ENCODE measurements at regions not wholly inside any gene's neighbourhood (a gene's known extent, or its start where the extent isn't known, plus 50 kb on each side); places are given as distances from the start of the nearest gene placed in this dataset.
A peak's percentile ranks its signal among the peaks of the same experiment; 100 is the strongest.

DNA sequence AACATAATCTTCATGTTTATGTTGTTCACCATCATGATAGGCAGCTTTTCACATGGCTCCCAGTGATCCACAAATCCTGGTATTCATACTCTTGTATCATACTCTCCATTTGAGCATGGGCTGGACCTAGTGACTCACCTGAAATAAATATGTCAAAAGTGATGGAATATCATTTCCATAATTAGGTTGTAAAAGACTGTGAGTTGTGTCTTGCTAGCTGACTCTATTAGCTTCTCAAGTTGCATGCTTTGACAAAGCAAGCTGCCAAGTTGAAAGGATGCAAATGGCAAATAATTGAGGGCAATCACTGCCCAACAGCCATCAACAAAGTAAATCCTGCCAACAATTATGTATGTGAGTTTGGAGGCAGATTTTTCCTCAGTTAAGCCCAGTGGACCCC is 300.4 kb downstream of the AHR start:
- POLR2A ChIA-PET (ENCODE audit: unreplicated experiment) = no interaction called here
- TF ChIP-seq, protein P1, sequence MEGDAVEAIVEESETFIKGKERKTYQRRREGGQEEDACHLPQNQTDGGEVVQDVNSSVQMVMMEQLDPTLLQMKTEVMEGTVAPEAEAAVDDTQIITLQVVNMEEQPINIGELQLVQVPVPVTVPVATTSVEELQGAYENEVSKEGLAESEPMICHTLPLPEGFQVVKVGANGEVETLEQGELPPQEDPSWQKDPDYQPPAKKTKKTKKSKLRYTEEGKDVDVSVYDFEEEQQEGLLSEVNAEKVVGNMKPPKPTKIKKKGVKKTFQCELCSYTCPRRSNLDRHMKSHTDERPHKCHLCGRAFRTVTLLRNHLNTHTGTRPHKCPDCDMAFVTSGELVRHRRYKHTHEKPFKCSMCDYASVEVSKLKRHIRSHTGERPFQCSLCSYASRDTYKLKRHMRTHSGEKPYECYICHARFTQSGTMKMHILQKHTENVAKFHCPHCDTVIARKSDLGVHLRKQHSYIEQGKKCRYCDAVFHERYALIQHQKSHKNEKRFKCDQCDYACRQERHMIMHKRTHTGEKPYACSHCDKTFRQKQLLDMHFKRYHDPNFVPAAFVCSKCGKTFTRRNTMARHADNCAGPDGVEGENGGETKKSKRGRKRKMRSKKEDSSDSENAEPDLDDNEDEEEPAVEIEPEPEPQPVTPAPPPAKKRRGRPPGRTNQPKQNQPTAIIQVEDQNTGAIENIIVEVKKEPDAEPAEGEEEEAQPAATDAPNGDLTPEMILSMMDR (conservative IDR thresholded peaks at IDR 0.05; ENCODE audit: low read depth, low read length) = no peak
- TF ChIP-seq EZH2phosphoT487 (IDR thresholded peaks at IDR 0.05; ENCODE audit: borderline replicate concordance, low read length) (no peak), EZH2 (IDR thresholded peaks at IDR 0.05; ENCODE audit: low read length, unreplicated experiment) (no peak)
- Histone ChIP-seq H3K27ac (ENCODE audit: low read length) (peak overlapping the region; percentile 95), H3K9me2 (replicated peaks; ENCODE audit: low read length) (no peaks in the 10 kb centered on the region), H3K27me3 (ENCODE audit: low read length) (no peaks in the 10 kb centered on the region), H3K9me3 (ENCODE audit: low read length) (no peaks in the 10 kb centered on the region), H3K9ac (ENCODE audit: low read length) (peak overlapping the region; percentile 61), H3K4me3 (ENCODE audit: low read length) (no peak overlapping the region), H4K20me1 (ENCODE audit: low read length) (no peaks in the 10 kb centered on the region), H3K36me3 (ENCODE audit: low read depth, low read length) (no peaks in the 10 kb centered on the region), H3K4me1 (ENCODE audit: insufficient read depth, low read length) (peaks cover 42% of the 10 kb centered on the region), H3F3A (ENCODE audit: low read length, unreplicated experiment) (peaks cover 7% of the 10 kb centered on the region), H3K4me2 (ENCODE audit: low read length) (peak overlapping the region; percentile 75), H2AFZ (ENCODE audit: low read length) (no peak overlapping the region), H3K79me2 (ENCODE audit: low read length) (no peaks in the 10 kb centered on the region)
- intact Hi-C loops (cut with micrococcal nuclease) = no loop called here
- ATAC-seq (peak; percentile 51), DNase-seq (peak; percentile 78)
- no TSS peak for BruUV-seq (replicated peaks)
- CTCF ChIA-PET = interaction anchor here (0.5 kb wide), 1 partner anchor 653 kb away, joined by 3 read pairs; no protein-coding TSS in a partner anchor

DNA sequence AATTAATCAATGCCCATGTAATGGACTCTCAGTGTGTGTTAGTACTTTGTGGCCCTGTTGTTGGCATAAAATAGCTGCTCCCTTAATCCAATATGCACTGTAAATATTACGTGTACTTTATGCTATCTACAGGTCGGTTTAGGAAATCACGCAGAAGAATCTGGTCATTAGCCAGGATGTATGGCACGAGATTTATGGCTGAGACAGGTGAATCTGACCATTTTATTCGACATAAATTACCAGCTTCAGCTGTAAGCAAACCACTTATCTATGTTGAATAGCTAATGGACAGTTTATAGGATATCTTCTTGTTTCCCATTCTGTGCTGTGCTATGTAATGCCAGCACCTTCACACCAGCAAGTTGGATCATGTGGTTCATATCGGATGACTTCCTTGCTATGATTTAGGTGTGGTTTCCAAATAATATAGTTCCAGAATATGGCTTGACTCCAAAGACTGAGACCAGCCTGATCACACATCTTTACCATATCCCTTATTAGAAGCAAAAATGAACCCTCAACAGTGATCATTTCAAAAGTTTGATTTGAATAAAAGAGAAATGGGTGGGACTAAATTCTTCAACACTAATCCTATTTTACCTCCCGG is 301.4 kb downstream of the AHR start:
- Histone ChIP-seq H3F3A (ENCODE audit: low read length, unreplicated experiment) (peaks cover 7% of the 10 kb centered on the region), H3K36me3 (ENCODE audit: low read depth, low read length) (no peaks in the 10 kb centered on the region), H3K4me2 (ENCODE audit: low read length) (peak overlapping the region; percentile 75), H2AFZ (ENCODE audit: low read length) (peak overlapping the region; percentile 42; the same call in 1 of the 2 replicates), H3K9me3 (ENCODE audit: low read length) (no peaks in the 10 kb centered on the region), H4K20me1 (ENCODE audit: low read length) (no peaks in the 10 kb centered on the region), H3K4me3 (ENCODE audit: low read length) (peak overlapping the region; percentile 36; the same call in 1 of the 2 replicates), H3K9me2 (replicated peaks; ENCODE audit: low read length) (no peaks in the 10 kb centered on the region), H3K4me1 (ENCODE audit: insufficient read depth, low read length) (peaks cover 42% of the 10 kb centered on the region), H3K27me3 (ENCODE audit: low read length) (no peaks in the 10 kb centered on the region), H3K9ac (ENCODE audit: low read length) (peak overlapping the region; percentile 61), H3K79me2 (ENCODE audit: low read length) (no peaks in the 10 kb centered on the region), H3K27ac (ENCODE audit: low read length) (peak overlapping the region; percentile 95)
- BruUV-seq (replicated peaks) = TSS peak; percentile 99
- ChIA-PET CTCF (interaction anchor here (0.7 kb wide), 1 partner anchor 280 kb away, joined by 3 read pairs; no protein-coding TSS in a partner anchor), POLR2A (ENCODE audit: unreplicated experiment) (interaction anchor here (0.8 kb wide), 1 partner anchor 36 kb away, joined by 3 read pairs; no protein-coding TSS in a partner anchor)
- peak; percentile 60 for DNase-seq
- TF ChIP-seq, protein P1 (conservative IDR thresholded peaks at IDR 0.05; ENCODE audit: low read depth, low read length) = no peak
- no peak for TF ChIP-seq EZH2phosphoT487 (IDR thresholded peaks at IDR 0.05; ENCODE audit: borderline replicate concordance, low read length)
- no peak for TF ChIP-seq EZH2 (IDR thresholded peaks at IDR 0.05; ENCODE audit: low read length, unreplicated experiment)
- peak; percentile 33 for ATAC-seq
- intact Hi-C loops (cut with micrococcal nuclease) = loop anchor here (1.0 to 2.0 kb wide), 6 partner anchors 25 to 677 kb away; no protein-coding TSS in a partner anchor

DNA sequence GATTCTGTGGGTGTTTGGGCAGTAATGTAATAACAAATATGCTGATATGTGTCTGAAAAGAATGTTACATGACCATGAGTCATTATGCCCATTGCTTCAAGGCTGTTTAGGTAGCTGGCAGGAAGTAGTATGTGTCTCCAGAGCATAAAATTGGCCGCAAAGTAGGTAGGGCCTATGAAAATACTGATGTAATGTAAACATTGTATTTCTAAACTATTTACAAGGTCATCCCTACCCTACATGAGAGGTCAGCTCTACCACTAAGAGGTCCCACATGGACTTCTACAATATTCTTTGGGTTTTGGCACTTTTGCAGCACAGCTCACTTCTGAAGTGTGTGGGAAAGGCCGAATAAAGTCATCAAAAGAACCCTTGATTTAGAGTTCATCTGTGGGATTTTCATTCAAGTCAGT is 301.9 kb downstream of the AHR start:
- Histone ChIP-seq H4K20me1 (ENCODE audit: low read length) (no peaks in the 10 kb centered on the region), H3K27me3 (ENCODE audit: low read length) (no peaks in the 10 kb centered on the region), H3K4me3 (ENCODE audit: low read length) (no peak overlapping the region; the same call in 1 of the 2 replicates), H3K4me2 (ENCODE audit: low read length) (peak overlapping the region; percentile 75), H3K27ac (ENCODE audit: low read length) (peak overlapping the region; percentile 95), H3K36me3 (ENCODE audit: low read depth, low read length) (no peaks in the 10 kb centered on the region), H2AFZ (ENCODE audit: low read length) (no peak overlapping the region), H3K9me2 (replicated peaks; ENCODE audit: low read length) (no peaks in the 10 kb centered on the region), H3K79me2 (ENCODE audit: low read length) (no peaks in the 10 kb centered on the region), H3K9me3 (ENCODE audit: low read length) (no peaks in the 10 kb centered on the region), H3K9ac (ENCODE audit: low read length) (peak overlapping the region; percentile 61), H3F3A (ENCODE audit: low read length, unreplicated experiment) (peaks cover 7% of the 10 kb centered on the region), H3K4me1 (ENCODE audit: insufficient read depth, low read length) (peaks cover 42% of the 10 kb centered on the region)
- DNase-seq = peak; percentile 95
- peak; percentile 81 for ATAC-seq
- no peak for TF ChIP-seq EZH2 (IDR thresholded peaks at IDR 0.05; ENCODE audit: low read length, unreplicated experiment)
- no peak for TF ChIP-seq EZH2phosphoT487 (IDR thresholded peaks at IDR 0.05; ENCODE audit: borderline replicate concordance, low read length)
- TF ChIP-seq, protein P1 (conservative IDR thresholded peaks at IDR 0.05; ENCODE audit: low read depth, low read length) = no peak
- intact Hi-C loops (cut with micrococcal nuclease) = loop anchor here (1.0 to 2.0 kb wide), 6 partner anchors 24 to 677 kb away; no protein-coding TSS in a partner anchor
- POLR2A ChIA-PET (ENCODE audit: unreplicated experiment) = interaction anchor here (0.6 to 0.8 kb wide), 2 partner anchors 37 to 302 kb away, joined by 3 to 4 read pairs; partner anchors contain the start of gene AHR
- no TSS peak for BruUV-seq (replicated peaks)
- CTCF ChIA-PET = interaction anchor here (0.7 kb wide), 1 partner anchor 280 kb away, joined by 3 read pairs; no protein-coding TSS in a partner anchor

Measured in PC-3 (cell line).